Stimulated activated CD8-positive, alpha-beta memory T cell treated with anti-CD3 and anti-CD28 coated beads, Interleukin-12 subunit alpha, Interleukin-12 subunit beta, amount 100 ng/mL, for 4 hours (primary cell): ENCODE measurements at regions not wholly inside any gene's neighbourhood (a gene's known extent, or its start where the extent isn't known, plus 50 kb on each side); places are given as distances from the start of the nearest gene placed in this dataset.
"Not testable (repeated sequence)": the region's sequence is repeated elsewhere in the genome, so short reads cannot be mapped to it uniquely, and the experiment has no call there.

ENCODE experiments used
- DNase-seq: peaks from one replicate; pipeline ENCODE4 v3.0.0-alpha.2; 2020; ENCODE audit warnings: low read depth

DNA sequence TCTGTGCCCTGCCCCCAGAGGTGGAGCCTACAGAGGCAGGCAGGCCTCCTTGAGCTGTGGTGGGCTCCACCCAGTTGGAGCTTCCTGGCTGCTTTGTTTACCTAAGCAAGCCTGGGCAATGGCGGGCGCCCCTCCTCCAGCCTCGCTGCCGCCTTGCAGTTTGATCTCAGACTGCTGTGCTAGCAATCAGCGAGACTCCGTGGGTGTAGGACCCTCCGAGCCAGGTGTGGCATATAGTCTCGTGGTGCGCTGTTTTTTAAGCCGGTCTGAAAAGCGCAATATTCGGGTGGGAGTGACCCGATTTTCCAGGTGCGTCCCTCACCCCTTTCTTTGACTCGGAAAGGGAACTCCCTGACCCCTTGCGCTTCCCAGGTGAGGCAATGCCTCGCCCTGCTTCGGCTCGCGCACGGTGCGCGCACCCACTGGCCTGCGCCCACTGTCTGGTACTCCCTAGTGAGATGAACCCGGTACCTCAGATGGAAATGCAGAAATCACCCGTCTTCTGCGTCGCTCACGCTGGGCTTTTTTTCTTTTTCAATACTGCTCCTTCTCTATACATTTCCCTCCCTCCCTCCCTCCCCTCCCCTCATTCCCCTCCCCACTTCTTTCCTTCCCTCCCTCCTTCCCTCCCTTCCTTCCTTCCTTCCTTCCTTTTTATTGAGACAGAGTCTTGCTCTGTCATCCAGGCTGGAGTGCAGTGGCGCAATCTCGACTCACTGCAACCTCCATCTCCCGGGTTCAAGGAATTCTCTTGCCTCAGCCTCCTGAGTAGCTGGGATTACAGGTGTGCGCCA lies 197.1 kb upstream of the TBL1XR1 start:
- not testable (repeated sequence) for DNase-seq

DNA sequence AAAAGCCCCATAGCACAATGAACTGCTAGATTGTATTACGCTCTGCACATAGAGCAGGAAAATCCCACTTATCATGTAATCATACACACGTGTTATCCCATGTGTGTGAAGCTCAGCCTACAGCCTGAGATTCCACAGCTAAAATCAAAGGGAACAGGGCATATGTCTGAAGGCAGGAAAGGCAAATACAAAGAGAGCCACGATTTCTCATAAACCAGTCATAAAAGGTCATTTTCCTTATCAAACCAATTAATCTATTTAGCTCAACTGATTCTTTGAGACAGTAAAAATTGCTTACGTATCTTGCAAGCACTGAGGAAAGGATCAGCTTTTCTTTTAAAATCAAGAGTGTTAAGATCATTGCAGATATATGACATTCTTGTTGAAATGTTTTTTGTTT lies 199.5 kb upstream of the TBL1XR1 start:
- no peak for DNase-seq

DNA sequence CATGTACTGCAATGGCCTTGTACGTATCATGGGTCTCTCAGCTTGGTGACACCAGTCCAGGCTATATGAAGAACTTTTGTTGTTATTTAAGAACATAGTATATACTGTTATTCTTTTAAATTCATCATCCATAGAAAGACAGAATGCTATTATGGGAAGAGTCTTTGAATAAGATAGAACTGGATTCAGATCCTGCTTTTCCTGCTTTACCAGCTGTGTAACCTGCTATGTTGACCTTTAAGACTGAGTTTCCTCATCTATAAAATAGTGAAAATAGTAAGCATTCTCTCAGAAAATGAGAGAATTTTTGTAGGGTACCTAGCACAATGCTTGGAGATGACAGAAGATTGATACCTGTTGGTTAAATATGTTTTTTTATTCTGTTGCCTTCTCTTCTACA lies 204.1 kb upstream of the TBL1XR1 start:
- DNase-seq, result no peak

DNA sequence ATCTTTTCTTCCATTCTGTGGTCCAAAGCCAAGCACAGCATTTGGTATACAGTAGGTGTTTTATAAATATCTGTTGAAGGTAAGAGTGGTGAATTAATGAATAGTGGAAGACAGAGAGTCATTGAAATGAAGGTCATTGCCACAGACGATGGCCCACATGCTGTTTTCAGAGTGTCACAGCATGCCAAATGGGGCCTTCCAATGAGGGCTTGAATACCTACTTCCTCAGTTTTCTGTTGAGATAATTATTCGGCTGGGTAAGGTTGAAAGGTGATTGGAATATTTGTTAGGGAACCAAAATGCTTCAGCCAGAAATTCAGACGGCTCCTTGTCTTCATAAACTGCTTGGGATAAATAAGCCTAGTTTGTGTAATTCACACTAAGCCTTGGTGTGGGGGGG lies 205.3 kb upstream of the TBL1XR1 start:
- DNase-seq, result no peak

DNA sequence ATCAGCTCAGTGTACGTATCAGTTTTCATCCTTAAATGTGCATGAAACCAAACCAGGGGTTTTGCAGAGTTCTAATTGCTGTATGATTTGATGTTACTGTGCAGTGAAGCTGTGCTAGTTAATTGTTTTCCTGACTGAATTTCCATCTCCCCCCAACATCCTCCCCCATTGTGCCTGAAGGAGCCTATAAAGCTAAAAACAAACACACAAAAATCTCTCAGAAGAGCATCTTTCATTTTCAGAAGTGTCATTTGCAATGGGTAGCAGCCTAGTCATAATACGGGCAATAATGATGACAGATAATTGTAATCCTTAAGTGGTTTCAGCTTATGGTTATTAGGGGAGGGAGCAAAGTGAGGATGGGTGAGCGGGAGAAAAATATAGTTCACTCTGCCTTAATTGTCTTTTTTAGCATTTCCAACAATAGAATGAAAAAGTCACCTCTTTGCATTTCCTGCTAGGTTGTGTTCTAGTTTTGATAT lies 207.9 kb upstream of the TBL1XR1 start:
- DNase-seq, result no peak

DNA sequence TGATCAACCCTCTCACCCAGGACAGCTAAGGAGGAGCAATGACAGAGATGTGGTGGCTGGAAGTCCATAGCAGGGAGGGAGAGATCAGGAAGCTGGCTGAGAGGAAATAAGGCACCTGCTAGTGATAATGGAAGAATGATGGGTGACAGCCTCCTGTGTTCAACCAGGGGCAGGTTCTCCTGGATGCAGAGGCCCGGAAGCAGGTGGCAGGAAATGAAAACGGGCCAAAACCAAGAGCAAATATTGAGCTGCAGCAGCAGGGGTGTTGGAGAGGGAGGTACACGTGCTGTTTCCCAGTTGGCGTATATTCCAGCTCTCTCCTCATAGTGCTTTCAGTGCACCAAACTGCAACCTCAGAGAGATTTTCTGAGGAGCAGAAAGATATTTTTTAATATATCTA lies 213.4 kb upstream of the TBL1XR1 start:
- DNase-seq, result no peak

DNA sequence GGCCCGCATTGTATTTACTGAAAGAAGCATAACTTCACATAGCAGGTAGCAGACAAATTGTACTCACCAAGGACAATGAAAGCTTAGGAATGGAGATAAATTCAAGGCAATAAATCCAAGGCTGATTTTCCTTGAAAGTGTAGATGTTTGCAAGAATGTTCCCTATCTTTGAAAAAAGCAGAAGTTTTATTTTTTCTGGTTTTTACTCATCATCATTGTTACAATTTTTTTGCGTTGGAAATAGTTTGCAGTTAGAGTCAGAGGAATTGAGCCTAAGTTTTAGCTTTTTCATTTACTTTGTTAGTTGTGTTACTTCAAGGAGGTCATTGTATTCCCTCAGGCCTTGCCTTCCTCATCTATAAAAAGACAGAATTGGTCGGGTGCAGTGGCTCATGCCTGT lies 213.9 kb upstream of the TBL1XR1 start:
- no peak for DNase-seq

DNA sequence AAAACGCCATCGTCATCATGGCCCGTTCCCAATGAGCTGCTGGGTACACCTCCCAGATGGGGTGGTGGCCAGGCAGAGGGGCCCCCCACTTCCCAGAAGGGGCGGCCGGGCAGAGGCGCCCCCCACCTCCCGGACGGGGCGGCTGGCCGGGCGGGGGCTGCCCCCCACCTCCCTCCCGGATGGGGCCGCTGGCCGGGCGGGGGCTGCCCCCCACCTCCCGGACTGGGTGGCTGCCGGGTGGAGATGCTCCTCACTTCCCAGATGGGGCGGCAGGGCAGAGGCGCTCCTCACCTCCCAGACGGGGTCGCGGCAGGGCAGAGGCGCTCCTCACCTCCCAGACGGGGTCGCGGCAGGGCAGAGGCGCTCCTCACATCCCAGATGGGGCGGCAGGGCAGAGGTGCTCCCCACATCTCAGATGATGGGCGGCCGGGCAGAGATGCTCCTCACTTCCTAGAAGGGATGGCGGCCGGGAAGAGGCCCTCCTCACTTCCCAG lies 215.4 kb upstream of the TBL1XR1 start:
- not testable (repeated sequence) for DNase-seq

DNA sequence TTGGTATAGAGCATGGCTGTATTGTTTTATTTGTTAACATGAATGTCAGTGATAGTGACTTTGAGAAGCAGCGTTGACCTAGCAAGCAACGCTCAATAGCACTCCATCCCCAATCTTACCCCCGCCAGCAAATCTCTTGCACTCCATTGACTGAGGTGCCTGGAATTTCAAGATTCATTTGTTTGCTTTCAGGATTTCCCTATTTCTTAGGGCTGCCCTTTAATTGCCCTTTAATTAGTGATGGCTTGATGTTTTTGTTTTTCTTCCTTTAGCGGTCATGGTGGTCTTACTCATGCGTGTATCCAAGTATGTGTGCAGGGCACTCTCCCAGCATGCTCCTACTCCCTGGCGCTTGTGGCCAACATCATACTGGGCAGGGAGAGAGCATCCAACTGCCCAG lies 216.8 kb upstream of the TBL1XR1 start:
- no peak for DNase-seq

DNA sequence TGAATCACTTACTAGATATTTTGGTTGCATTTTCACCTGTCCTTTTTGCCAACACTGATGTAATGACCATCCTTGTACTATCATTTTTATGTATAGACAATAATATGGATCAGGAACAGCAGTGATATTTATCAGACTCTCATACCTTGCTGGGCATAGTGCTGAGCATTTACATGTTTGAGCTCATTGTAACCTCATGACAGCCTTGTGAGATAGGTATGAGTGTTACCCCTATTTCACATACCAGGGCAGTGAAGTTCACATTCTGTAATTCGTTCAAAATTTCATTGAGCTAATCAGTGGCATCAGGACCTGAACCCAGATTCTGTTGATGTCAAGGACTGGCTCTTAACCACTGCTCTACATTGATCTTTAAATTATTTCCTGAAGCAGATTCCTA lies 221.5 kb upstream of the TBL1XR1 start:
- no peak for DNase-seq

DNA sequence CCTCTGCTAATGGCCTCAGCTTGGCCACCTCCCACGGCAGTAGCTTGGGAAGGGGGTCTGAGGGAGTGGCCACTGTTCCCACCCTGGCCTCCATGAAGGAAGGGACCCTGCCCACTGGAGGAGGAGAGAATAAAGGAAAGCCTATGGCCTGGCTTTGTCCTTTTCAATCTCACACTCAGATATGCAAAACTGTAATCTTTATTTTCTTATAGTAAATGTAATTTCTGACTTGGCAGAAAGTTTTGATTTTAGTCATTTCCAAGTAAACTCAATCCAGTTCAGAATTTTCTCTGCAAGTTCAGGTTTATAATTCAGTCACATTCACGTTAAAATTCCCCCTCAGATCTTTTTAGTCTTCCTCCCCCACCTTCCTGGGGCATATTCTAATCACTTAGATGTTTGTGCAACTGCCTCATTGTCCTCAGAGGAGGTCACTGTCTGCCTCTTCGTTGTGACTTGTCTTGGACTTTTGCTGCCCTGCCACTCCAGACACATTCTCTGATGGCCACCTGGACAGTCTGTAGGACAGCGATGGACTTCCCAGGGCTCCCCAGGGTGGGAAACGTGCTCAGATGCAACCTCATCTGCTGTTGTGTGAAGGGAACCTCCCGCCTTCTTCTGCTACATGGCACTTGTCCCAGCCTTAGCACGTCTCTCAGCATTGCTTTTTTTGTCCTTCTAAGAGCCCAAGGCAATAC lies 222.8 kb upstream of the TBL1XR1 start:
- no peak for DNase-seq

DNA sequence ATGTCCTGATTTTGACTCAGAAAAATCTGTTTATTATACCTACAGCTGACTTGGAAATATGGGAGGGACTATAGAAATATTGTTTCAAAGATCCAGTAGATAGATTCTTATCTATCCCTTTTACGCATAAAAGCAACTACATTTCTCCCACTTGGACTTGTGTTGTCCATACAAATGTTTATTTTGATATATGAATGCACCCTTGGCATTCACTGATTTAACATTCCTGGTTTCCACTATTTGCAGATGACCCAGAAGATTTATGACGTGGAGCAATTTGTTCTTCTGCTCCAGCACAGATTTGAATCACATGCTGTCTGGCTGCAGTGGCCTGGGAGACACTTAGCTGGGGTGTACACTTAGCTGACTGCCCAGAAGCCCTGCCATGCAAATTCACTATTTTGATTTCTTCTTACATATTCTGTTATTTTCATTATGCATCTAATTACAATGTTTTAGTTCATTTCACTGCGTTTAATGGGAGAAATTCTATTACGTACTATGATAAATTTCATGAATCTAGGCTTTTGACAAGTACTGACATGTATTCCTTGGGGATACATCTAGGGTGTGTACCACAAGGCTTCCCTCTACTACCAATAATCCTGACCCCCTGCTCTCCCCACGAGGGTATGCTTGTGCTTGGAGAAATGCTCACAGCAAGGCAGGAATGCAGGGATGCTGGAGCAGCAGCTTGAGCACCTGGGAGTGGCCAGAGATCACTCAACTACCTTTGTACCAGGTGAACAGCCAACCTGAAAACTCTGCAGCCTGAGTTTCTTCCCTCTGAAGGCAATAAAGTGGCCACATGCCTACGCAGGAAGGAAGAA lies 223.6 kb upstream of the TBL1XR1 start:
- no peak for DNase-seq

DNA sequence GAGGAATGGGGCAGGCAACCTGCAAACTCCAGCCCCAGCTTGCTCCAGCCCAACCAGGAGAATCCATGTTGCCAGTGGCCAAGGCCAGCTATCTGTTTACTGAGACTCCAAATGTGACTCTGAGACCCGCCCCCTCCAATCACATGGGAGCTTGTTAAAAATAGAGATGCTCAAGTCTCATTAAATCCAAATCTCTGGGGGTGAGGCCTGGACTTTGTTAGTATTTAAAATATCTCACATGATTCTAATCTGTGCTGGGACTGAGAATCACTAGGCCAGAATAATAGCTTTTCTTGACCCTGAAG lies 224.2 kb upstream of the TBL1XR1 start:
- no peak for DNase-seq

DNA sequence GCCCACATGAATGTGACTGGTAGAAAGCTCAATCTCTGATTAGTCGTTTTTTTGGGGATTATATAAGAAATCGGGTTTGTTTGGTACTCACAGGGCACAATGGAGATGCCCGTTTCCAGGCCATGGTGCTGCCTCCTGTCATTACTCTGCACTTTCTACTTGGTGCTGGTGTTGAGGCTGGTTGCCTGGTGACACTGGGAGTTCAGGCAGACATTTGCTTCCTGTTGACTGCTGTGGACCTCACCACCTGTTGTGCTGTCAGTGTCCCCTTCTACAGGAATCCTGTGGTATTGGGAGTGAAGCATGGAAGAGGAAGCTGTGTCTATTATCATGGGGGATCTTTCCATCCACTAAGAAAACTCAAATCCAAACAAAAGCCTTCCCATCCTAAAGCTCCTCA lies 227.2 kb upstream of the TBL1XR1 start:
- no peak for DNase-seq

DNA sequence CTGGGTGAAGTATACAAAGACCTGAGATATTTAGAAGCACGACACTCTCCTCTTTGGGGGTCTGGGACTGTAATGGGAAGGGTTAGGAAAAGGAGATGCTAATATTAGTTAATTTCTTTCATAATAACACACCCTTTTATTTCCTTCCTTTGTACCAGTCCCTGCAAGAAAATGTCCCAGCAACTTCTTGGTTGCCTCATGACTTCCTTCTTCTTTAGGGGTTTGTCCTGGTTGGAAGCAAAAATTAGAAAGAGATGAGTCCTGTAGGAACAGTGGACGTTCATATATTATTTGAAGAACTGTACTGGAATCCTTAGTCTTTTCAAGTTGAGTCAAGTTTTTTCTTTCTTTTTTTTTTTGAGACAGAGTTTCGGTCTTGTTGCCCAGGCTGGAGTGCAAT lies 227.8 kb upstream of the TBL1XR1 start:
- DNase-seq, result no peak

DNA sequence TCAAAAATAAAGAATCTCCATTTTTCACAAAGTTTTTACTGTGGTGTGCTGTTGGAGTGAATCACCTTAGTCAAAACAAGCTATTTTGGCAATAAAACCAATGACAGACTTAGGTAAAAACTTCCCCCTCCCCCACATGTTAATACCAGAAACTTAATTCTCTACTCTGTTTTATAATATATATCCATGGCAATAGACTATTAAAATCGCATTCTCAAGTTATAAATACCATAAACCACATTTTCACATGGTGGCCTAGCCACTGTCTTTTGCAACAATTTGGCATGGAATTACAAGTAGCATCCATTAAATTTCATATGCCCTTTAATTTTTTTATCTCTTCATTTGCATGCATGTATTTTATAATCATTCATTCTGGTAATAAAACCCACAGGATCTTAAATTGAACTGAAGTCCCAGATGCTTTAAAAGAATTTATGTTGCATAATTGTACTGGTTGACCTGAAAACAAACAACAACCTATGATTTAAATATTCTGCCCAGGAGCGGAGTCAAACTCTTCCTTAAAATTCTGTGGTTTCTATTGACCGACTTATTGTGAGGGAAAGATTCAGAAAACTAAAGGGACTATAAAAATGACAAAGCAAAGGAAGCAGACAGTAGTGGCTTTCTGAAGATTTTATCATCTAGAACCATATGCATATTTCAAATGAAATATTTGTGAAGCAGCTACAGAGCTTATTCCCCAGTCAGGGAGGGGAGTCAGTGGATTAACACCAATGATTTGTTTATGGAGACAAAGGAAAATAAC lies 229.0 kb upstream of the TBL1XR1 start:
- no peak for DNase-seq

DNA sequence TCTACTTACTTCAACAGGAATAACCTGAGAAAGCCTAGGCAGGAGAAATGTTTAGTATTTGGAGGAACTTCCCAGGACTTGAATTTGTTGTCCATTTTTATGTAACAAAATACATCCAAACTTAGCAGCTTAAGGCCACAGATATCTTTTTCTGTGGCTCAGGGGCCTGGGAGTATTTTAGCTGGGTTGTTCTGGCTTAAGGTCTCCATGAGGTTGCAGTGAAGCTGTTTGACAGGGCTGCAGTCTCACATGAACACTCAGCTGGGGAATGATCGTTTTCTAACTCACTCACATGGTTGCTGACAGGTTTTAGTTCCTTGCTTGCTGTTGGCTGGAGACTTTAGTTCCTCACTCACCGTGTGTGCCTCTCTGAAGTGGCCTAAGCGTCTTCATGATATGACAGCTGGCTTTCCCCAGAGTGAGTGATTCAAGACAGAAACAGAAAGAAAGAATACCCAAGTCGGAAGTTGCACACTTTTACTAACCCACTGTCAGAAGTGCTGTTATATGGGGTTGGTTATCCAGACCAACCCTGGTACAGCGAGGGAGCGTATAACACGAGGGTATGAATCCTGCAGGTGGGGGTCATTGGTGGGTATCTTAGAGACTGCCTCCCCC lies 229.7 kb upstream of the TBL1XR1 start:
- no peak for DNase-seq

DNA sequence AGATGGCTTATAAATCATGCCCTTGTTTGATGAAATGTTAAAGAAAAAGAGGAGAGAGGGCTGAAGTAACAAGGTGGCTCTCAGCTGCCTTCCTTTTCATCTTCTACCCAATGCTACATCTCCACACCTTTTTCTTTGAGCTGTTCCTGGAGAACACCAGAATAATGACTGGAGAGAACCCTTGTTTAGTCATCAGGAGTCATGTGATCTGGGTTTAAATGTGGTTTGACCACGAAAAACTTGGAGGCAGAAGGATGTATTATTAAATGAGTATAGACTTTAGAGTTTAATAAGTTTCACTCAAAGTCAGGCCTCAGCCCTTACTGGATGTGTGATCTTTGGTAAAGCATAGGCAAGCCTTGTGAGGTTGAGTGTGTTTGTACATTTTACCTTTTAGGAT lies 230.3 kb upstream of the TBL1XR1 start:
- no peak for DNase-seq

DNA sequence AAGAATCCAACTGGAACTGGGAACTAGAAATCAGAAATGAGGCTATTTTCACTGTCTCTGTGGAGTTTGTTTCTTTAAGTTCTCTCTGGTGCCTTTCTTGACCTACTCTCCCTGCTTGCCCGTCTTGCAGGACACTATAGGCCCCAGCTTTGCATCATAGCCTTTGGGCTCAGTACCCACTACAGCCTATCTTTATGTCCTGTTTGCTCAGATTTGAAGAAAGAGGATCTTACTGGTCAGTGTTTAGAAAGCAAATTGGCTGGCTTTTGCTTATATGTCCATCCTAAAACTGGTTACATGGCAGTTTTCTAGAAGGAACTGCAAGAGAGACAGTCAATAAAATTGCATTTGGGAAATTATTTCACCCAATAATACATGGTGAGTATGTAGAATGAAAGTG lies 231.8 kb upstream of the TBL1XR1 start:
- no peak for DNase-seq

DNA sequence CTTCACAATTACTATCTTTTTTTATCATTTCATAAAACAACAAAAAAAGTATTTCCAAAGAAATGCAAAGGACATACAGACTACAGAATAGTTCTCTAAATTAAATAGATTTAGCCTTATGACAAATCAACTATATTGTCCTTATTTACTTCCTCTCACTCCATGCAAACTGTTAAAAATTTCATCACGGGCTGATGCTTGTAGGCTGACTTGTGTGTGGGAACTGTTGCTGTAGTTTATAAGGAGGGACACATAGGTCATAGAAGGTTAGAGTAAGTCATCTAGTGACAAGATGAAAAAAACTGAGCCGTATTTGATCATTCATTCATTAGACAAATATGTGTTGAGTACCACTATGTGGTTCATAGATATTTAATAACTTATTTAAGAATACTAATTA lies 232.5 kb upstream of the TBL1XR1 start:
- no peak for DNase-seq

DNA sequence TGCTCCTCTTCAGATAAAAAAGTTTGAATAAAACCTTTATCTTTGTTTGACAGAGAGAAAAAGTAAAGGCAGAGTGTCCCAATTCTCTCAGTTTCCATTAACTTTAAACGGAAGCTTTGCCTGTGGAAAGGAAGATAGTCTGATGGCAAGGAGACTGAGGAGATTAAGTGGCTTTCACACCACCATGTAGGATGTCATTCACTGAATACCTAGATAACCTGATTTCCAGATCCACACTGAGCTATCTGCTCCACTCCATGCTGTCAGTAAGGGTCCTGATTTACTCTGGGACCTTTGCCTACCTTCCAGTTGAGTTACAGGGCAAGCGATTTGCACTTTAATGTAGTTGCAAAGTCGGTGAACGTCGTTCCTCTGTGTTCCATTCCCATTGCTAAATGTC lies 233.4 kb upstream of the TBL1XR1 start:
- DNase-seq, result no peak
